ENCODE measurements at regions not wholly inside any gene's neighbourhood (a gene's known extent, or its start where the extent isn't known, plus 50 kb on each side); places are given as distances from the start of the nearest gene placed in this dataset.
"Not testable (repeated sequence)": the region's sequence is repeated elsewhere in the genome, so short reads cannot be mapped to it uniquely, and the experiment has no call there.

- H3K27ac ChIP-seq: no peak overlapping the region
- H3K4me2 ChIP-seq: no peak overlapping the region
- no peak overlapping the region for H3K4me3 ChIP-seq
- H3K9me3 ChIP-seq: no peaks in the 10 kb centered on the region
- 74% methylated on average over 7 of the region's 7 CpGs for WGBS (ENCODE audit: missing lambda C conversion rate)
- ChIA-PET POLR2A (interaction anchor here (0.7 kb wide), 1 partner anchor 486 kb away, joined by 3 read pairs; no protein-coding TSS in a partner anchor), CTCF (interaction anchor here (0.7 kb wide), 1 partner anchor 1166 kb away, joined by 3 read pairs; no protein-coding TSS in a partner anchor)
- DNase-seq (ENCODE audit: low read depth in 1 of 2, low spot score in 1 of 2) (no peak), ATAC-seq (no peak), FAIRE-seq (no peak)
- TF ChIP-seq HOXA7 (CRISPR knock-in tag; IDR thresholded peaks at IDR 0.05) (no peak), MAFK (IDR thresholded peaks at IDR 0.05; ENCODE audit: partially characterized antibody) (peak; percentile 54), RARB (CRISPR knock-in tag; IDR thresholded peaks at IDR 0.05) (no peak), MAX (IDR thresholded peaks at IDR 0.05) (no peak), TFCP2L1 (CRISPR knock-in tag; IDR thresholded peaks at IDR 0.05) (no peak), BHLHE40 (IDR thresholded peaks at IDR 0.05; ENCODE audit: low read depth, low read length) (no peak)
- TF ChIP-seq, protein P1, sequence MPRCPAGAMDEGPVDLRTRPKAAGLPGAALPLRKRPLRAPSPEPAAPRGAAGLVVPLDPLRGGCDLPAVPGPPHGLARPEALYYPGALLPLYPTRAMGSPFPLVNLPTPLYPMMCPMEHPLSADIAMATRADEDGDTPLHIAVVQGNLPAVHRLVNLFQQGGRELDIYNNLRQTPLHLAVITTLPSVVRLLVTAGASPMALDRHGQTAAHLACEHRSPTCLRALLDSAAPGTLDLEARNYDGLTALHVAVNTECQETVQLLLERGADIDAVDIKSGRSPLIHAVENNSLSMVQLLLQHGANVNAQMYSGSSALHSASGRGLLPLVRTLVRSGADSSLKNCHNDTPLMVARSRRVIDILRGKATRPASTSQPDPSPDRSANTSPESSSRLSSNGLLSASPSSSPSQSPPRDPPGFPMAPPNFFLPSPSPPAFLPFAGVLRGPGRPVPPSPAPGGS (IDR thresholded peaks at IDR 0.05): no peak
- H3K4me1 ChIP-seq: no peaks in the 10 kb centered on the region
These were observed 798.6 kb downstream of the GATA3 start for GRCh38 chr10:8853048-8853447.

DNA sequence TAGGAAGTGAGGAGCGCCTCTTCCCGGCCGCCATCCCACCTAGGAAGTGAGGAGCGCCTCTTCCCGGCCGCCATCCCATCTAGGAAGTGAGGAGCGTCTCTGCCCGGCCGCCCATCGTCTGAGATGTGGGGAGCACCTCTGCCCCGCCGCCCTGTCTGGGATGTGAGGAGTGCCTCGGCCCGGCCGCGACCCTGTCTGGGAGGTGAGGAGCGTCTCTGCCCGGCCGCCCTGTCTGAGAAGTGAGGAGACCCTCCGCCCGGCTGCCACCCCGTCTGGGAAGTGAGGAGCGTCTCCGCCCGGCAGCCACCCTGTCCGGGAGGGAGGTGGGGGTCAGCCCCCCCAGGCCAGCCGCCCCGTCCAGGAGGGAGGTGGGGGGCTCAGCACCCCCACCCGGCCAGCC lies 814.4 kb downstream of the GATA3 start:
- 93% methylated on average over 6 of the region's 29 CpGs for WGBS (ENCODE audit: missing lambda C conversion rate)
- H3K27ac ChIP-seq; CTCF ChIA-PET; H3K4me2 ChIP-seq; H3K9me3 ChIP-seq; POLR2A ChIA-PET; H3K4me1 ChIP-seq; DNase-seq (ENCODE audit: low read depth in 1 of 2, low spot score in 1 of 2); H3K4me3 ChIP-seq; ATAC-seq; FAIRE-seq: not testable (repeated sequence)

- Histone ChIP-seq H3K4me1 (0 out of 3 replicates have a peak, but pooled peaks cover 4% of the 10 kb centered on the region), H3K9me3 (no peaks in the 10 kb centered on the region), H3K4me2 (no peak overlapping the region), H3K27ac (no peak overlapping the region), H3K4me3 (no peak overlapping the region)
- POLR2A ChIA-PET: no interaction called here
- FAIRE-seq (no peak), ATAC-seq (peak in 1 of 2 experiments; percentile 52; a peak in 1 of 6 replicates), DNase-seq (ENCODE audit: low read depth in 1 of 2, low spot score in 1 of 2) (peak in 1 of 2 experiments; percentile 57)
- CTCF ChIA-PET: interaction anchor here (0.6 to 1.2 kb wide), 7 partner anchors 15 to 1011 kb away, joined by 3 to 4 read pairs (median 3); no protein-coding TSS in a partner anchor
- WGBS (ENCODE audit: missing lambda C conversion rate): 14% methylated on average over 3 of the region's 3 CpGs
- TF ChIP-seq FOSL2 (IDR thresholded peaks at IDR 0.05) (no peak), FOSL2 (CRISPR knock-in tag; IDR thresholded peaks at IDR 0.05) (no peak), KDM1A (IDR thresholded peaks at IDR 0.05; ENCODE audit: low read depth) (no peak), TFCP2L1 (CRISPR knock-in tag; IDR thresholded peaks at IDR 0.05) (no peak), ZNF302 (CRISPR knock-in tag; IDR thresholded peaks at IDR 0.05) (no peak), SMC3 (IDR thresholded peaks at IDR 0.05) (peak; percentile 77), NPAS2 (CRISPR knock-in tag; IDR thresholded peaks at IDR 0.05; ENCODE audit: borderline replicate concordance) (no peak), CHD2 (IDR thresholded peaks at IDR 0.05; ENCODE audit: low read length, partially characterized antibody) (no peak), CTCF (IDR thresholded peaks at IDR 0.05) (peak; percentile 59), REST (IDR thresholded peaks at IDR 0.05) (no peak), KDM5A (IDR thresholded peaks at IDR 0.05) (no peak), HDAC2 (IDR thresholded peaks at IDR 0.05) (no peak), HOXA7 (CRISPR knock-in tag; IDR thresholded peaks at IDR 0.05) (no peak), TP53 (CRISPR knock-in tag; IDR thresholded peaks at IDR 0.05) (no peak), USF2 (IDR thresholded peaks at IDR 0.05) (no peak)
- TF ChIP-seq, protein P2, sequence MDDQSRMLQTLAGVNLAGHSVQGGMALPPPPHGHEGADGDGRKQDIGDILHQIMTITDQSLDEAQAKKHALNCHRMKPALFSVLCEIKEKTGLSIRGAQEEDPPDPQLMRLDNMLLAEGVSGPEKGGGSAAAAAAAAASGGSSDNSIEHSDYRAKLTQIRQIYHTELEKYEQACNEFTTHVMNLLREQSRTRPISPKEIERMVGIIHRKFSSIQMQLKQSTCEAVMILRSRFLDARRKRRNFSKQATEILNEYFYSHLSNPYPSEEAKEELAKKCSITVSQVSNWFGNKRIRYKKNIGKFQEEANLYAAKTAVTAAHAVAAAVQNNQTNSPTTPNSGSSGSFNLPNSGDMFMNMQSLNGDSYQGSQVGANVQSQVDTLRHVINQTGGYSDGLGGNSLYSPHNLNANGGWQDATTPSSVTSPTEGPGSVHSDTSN (IDR thresholded peaks at IDR 0.05): no peak
- TF ChIP-seq, protein P3, sequence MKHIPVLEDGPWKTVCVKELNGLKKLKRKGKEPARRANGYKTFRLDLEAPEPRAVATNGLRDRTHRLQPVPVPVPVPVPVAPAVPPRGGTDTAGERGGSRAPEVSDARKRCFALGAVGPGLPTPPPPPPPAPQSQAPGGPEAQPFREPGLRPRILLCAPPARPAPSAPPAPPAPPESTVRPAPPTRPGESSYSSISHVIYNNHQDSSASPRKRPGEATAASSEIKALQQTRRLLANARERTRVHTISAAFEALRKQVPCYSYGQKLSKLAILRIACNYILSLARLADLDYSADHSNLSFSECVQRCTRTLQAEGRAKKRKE (CRISPR knock-in tag; IDR thresholded peaks at IDR 0.05; ENCODE audit: low read depth): no peak
- TF ChIP-seq, protein P4, sequence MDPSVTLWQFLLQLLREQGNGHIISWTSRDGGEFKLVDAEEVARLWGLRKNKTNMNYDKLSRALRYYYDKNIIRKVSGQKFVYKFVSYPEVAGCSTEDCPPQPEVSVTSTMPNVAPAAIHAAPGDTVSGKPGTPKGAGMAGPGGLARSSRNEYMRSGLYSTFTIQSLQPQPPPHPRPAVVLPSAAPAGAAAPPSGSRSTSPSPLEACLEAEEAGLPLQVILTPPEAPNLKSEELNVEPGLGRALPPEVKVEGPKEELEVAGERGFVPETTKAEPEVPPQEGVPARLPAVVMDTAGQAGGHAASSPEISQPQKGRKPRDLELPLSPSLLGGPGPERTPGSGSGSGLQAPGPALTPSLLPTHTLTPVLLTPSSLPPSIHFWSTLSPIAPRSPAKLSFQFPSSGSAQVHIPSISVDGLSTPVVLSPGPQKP (IDR thresholded peaks at IDR 0.05; ENCODE audit: low read depth, low read length): no peak
These were observed 818.8 kb downstream of the GATA3 start for GRCh38 chr10:8873310-8873709.
